ENCODE measurements at regions not wholly inside any gene's neighbourhood (a gene's known extent, or its start where the extent isn't known, plus 50 kb on each side); places are given as distances from the start of the nearest gene placed in this dataset.

DNA sequence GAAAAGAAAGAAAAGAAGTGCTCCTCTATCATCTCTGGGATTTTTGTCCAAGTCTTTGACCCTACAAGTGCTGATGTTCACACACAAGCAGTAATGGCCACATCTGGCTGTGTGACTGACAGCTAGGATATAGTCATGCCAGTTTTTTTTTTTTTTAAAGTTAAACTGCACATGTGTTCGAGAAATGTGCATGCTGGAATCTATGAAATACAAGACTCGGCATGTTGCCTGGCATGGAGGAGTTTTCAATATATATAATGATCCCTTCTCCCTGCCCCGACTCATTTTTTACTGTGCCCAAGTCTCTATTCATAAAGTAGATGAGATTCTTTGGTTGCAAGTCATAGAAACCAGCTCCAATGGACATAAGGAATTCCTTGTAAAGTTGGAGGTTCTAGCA is 60.4 kb upstream of the FGFR2 start:
- Mint-ChIP-seq H3K4me3 (ENCODE audit: unreplicated experiment) (no peak overlapping the region), H3K36me3 (ENCODE audit: unreplicated experiment) (no peaks in the 10 kb centered on the region), H3K27me3 (ENCODE audit: unreplicated experiment) (peaks cover 3% of the 10 kb centered on the region), H3K4me1 (ENCODE audit: low read depth, unreplicated experiment) (no peaks in the 10 kb centered on the region), H3K9me3 (ENCODE audit: unreplicated experiment) (no peaks in the 10 kb centered on the region), H3K27ac (ENCODE audit: unreplicated experiment) (no peak overlapping the region)
- no peak for DNase-seq
- TF ChIP-seq, protein P1, sequence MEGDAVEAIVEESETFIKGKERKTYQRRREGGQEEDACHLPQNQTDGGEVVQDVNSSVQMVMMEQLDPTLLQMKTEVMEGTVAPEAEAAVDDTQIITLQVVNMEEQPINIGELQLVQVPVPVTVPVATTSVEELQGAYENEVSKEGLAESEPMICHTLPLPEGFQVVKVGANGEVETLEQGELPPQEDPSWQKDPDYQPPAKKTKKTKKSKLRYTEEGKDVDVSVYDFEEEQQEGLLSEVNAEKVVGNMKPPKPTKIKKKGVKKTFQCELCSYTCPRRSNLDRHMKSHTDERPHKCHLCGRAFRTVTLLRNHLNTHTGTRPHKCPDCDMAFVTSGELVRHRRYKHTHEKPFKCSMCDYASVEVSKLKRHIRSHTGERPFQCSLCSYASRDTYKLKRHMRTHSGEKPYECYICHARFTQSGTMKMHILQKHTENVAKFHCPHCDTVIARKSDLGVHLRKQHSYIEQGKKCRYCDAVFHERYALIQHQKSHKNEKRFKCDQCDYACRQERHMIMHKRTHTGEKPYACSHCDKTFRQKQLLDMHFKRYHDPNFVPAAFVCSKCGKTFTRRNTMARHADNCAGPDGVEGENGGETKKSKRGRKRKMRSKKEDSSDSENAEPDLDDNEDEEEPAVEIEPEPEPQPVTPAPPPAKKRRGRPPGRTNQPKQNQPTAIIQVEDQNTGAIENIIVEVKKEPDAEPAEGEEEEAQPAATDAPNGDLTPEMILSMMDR (IDR thresholded peaks at IDR 0.05; ENCODE audit: partially characterized antibody, unreplicated experiment): no peak

DNA sequence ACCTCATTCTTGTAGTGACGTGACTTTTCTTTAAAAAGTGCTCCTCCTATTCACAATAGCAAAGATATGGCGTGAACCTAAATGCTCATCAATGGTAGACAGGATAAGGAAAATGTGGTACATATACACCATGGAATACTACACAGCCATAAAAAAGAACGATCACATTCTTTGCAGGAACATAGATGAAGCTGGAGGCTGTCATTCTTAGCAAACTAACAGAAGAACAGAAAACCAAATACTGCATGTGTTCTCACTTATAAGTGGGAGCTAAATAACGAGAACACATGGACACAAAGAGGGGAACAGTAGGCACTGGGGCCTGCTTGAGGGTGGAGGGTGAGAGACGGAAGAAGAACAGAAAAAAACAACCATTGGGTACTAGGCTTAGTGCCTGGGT is 59.9 kb upstream of the FGFR2 start:
- Mint-ChIP-seq H3K27me3 (ENCODE audit: unreplicated experiment) (peaks cover 3% of the 10 kb centered on the region), H3K4me3 (ENCODE audit: unreplicated experiment) (no peak overlapping the region), H3K36me3 (ENCODE audit: unreplicated experiment) (no peaks in the 10 kb centered on the region), H3K27ac (ENCODE audit: unreplicated experiment) (no peak overlapping the region), H3K4me1 (ENCODE audit: low read depth, unreplicated experiment) (no peaks in the 10 kb centered on the region), H3K9me3 (ENCODE audit: unreplicated experiment) (no peaks in the 10 kb centered on the region)
- TF ChIP-seq, protein P1 (IDR thresholded peaks at IDR 0.05; ENCODE audit: partially characterized antibody, unreplicated experiment): no peak
- no peak for DNase-seq

DNA sequence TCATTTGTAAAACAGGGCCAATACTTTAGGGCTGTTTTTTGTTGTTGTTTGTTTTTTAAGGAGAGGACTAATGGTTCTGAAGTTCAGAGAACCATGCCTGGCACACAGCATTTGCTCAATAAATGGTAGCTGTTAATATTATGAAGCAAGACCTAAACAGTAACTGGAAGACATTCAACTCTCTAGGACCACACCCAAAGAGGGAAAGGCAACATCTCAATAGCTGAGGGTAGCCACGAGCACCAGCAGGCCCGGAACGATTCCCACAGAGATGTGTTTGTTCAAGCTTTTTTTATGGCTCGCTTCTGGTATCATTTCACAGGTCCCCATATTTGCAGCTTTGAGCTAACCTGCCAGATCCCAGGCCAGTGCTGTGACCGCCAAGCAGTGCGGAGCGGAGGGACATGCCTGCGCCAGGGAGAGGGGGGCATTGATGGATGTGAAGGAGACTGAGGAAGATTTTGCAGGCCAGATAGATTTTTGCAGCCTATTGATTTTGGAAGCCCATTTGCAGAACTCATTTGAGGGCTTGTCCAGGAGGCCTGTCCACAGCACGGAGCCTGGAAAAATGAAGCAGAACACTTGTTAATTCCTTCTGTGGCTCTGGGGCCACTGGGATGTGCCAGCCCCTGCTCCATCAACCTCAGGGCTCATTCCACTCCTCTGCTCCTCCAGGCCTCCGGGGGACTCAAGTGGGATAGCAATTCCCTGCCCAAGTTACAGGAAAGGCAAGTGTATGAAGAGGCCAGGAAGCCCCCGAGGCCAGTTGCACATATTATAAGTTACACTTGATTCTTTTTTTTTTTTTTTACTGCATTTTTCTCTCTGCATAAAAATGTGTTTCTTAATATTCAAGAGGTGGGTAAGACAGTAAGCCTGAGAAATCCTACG is 57.3 kb upstream of the FGFR2 start:
- no peak for DNase-seq
- no peak overlapping the region for H3K4me3 Mint-ChIP-seq (ENCODE audit: unreplicated experiment)
- no peak overlapping the region for H3K27ac Mint-ChIP-seq (ENCODE audit: unreplicated experiment)
- H3K9me3 Mint-ChIP-seq (ENCODE audit: unreplicated experiment): peaks cover 1% of the 10 kb centered on the region
- no peaks in the 10 kb centered on the region for H3K27me3 Mint-ChIP-seq (ENCODE audit: unreplicated experiment)
- H3K4me1 Mint-ChIP-seq (ENCODE audit: low read depth, unreplicated experiment): no peaks in the 10 kb centered on the region
- H3K36me3 Mint-ChIP-seq (ENCODE audit: unreplicated experiment): peaks cover 7% of the 10 kb centered on the region
- TF ChIP-seq, protein P1 (IDR thresholded peaks at IDR 0.05; ENCODE audit: partially characterized antibody, unreplicated experiment): no peak

DNA sequence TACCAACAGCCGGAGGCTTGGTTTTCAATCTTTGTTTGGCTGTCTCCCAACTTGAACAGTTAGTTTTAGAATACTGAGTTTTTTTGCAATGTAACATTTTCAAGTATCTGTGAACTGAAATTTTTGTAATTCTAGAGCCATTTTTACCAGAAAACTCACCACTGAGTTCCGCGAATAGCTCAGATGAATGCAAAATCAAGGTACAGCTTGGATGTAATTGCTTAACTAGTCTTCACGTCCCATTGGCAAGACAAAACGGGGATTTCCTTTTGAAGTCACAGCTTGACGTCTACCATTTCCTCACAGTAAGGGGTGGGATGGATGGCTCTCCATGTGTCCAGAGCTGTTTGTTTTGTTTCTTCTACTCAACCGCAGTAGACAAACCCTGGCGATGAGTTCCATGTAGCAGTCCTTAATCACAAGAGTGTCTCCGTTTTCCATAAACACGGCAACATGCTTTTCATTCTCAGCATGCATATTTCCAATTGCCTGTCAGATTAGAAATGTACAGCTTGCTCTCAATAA is 55.8 kb upstream of the FGFR2 start:
- peaks cover 7% of the 10 kb centered on the region for H3K36me3 Mint-ChIP-seq (ENCODE audit: unreplicated experiment)
- no peaks in the 10 kb centered on the region for H3K4me1 Mint-ChIP-seq (ENCODE audit: low read depth, unreplicated experiment)
- H3K4me3 Mint-ChIP-seq (ENCODE audit: unreplicated experiment): no peak overlapping the region
- TF ChIP-seq, protein P1 (IDR thresholded peaks at IDR 0.05; ENCODE audit: partially characterized antibody, unreplicated experiment): no peak
- DNase-seq: no peak
- H3K9me3 Mint-ChIP-seq (ENCODE audit: unreplicated experiment): peaks cover 1% of the 10 kb centered on the region
- no peak overlapping the region for H3K27ac Mint-ChIP-seq (ENCODE audit: unreplicated experiment)
- H3K27me3 Mint-ChIP-seq (ENCODE audit: unreplicated experiment): no peaks in the 10 kb centered on the region

DNA sequence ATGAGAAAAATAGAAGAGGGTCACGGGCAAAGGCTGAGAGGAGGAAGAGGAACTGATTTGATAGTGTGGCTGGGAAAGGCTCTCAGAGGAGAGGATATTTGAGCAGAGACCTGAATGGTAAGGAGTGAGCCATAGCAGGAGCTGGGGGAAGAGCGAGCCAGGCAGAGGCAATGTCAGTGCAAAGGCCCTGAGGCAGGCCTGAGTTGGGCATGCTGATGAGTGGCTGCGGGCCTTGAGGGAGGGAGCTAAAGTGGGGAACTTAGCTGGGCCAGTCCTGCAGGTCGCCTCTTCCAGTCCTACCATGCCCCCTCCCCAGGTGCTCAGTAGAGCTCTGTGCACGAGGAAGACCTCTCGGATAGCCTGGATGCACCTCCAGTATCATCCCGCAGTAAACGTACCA is 55.4 kb upstream of the FGFR2 start:
- Mint-ChIP-seq H3K27ac (ENCODE audit: unreplicated experiment) (no peak overlapping the region), H3K9me3 (ENCODE audit: unreplicated experiment) (peaks cover 1% of the 10 kb centered on the region), H3K36me3 (ENCODE audit: unreplicated experiment) (peaks cover 7% of the 10 kb centered on the region), H3K4me1 (ENCODE audit: low read depth, unreplicated experiment) (no peaks in the 10 kb centered on the region), H3K27me3 (ENCODE audit: unreplicated experiment) (no peaks in the 10 kb centered on the region), H3K4me3 (ENCODE audit: unreplicated experiment) (no peak overlapping the region)
- TF ChIP-seq, protein P1 (IDR thresholded peaks at IDR 0.05; ENCODE audit: partially characterized antibody, unreplicated experiment): no peak
- DNase-seq: no peak
